GM12878 (cell line): ENCODE measurements at regions not wholly inside any gene's neighbourhood (a gene's known extent, or its start where the extent isn't known, plus 50 kb on each side); places are given as distances from the start of the nearest gene placed in this dataset.

Source experiments
- BACH1 ChIP-seq: fragments of 450-650 bp; IDR thresholded peaks from 2 replicates; pipeline ENCODE4 v1.6.1; 2017; ENCODE audit warnings: mild to moderate bottlenecking, borderline replicate concordance
- CEBPB ChIP-seq, 2 experiments: fragments of 150-350 bp in 1 of 2; IDR thresholded peaks; 2 replicates each; pipeline ENCODE4 v1.6.1; 2012 to 2014; ENCODE audit warnings: low read depth in 2 of 2, low read length in 2 of 2, borderline replicate concordance in 1 of 2, inconsistent platforms in 1 of 2
- CHD2 ChIP-seq: IDR thresholded peaks from 2 replicates; pipeline ENCODE4 v1.6.1; 2011; ENCODE audit warnings: low read depth, low read length, improper control_type of control experiment, borderline replicate concordance
- CTCF ChIP-seq, 3 experiments: IDR thresholded peaks in 2 of 3; conservative IDR thresholded peaks in 1 of 3; 2 replicates each; pipeline ENCODE4 v1.5.1; 2011; ENCODE audit warnings: low read depth in 3 of 3, low read length in 3 of 3, mild to moderate bottlenecking in 3 of 3, control low read depth in 2 of 3, moderate library complexity in 2 of 3, inconsistent platforms in 1 of 3, mixed read lengths in 1 of 3; ENCODE audit not compliant: control insufficient read depth in 2 of 3, insufficient read depth in 1 of 3; ENCODE audit errors: extremely low read depth in 1 of 3
- EZH2 ChIP-seq: IDR thresholded peaks from 2 replicates; pipeline ENCODE4 v1.6.1; 2012; ENCODE audit warnings: low read depth, mild to moderate bottlenecking, control low read depth, inconsistent platforms, low read length, borderline replicate concordance; ENCODE audit not compliant: control insufficient read depth
- IKZF1 ChIP-seq: fragments of 450-650 bp; conservative IDR thresholded peaks from 2 replicates; pipeline ENCODE4 v1.6.1; 2017; ENCODE audit warnings: antibody characterized with exemption, mild to moderate bottlenecking
- MXI1 ChIP-seq: fragments of 150-350 bp; IDR thresholded peaks from 2 replicates; pipeline ENCODE4 v1.6.1; 2011; ENCODE audit warnings: low read depth, mild to moderate bottlenecking, inconsistent platforms, low read length, improper control_type of control experiment
- POLR2A ChIP-seq: IDR thresholded peaks from 2 replicates; pipeline ENCODE4 v1.6.1; 2011; ENCODE audit warnings: low read depth, mild to moderate bottlenecking, low read length
- POLR2AphosphoS5 ChIP-seq: IDR thresholded peaks from 2 replicates; pipeline ENCODE4 v1.6.1; 2011; ENCODE audit warnings: mild to moderate bottlenecking, low read length, inconsistent platforms
- RAD21 ChIP-seq: IDR thresholded peaks from 2 replicates; pipeline ENCODE4 v1.6.1; 2011; ENCODE audit warnings: mild to moderate bottlenecking, low read depth, low read length, moderate library complexity; ENCODE audit not compliant: insufficient read depth
- RFX5 ChIP-seq: IDR thresholded peaks from 2 replicates; pipeline ENCODE4 v1.6.1; 2011; ENCODE audit warnings: low read depth, low read length, improper control_type of control experiment
- SMARCA5 ChIP-seq: fragments of 450-650 bp; IDR thresholded peaks from 2 replicates; pipeline ENCODE4 v1.6.1; 2017; ENCODE audit warnings: mild to moderate bottlenecking
- TARDBP ChIP-seq: IDR thresholded peaks from 2 replicates; pipeline ENCODE4 v1.6.1; 2016; ENCODE audit warnings: borderline replicate concordance
- TBL1XR1 ChIP-seq: IDR thresholded peaks from 2 replicates; pipeline ENCODE4 v1.6.1; 2012; ENCODE audit warnings: low read depth, low read length, improper control_type of control experiment

GRCh38 chr22:25405841-25406509 is 158.5 kb upstream of the GRK3 start:
- no peak for TF ChIP-seq POLR2A
- no peak for TF ChIP-seq CHD2
- TF ChIP-seq CEBPB (IDR thresholded peaks at IDR 0.05; ENCODE audit: borderline replicate concordance in 1 of 2, low read depth in 2 of 2, low read length in 2 of 2), result no peak
- TF ChIP-seq IKZF1, result no peak
- no peak for TF ChIP-seq RFX5
- no peak for TF ChIP-seq EZH2
- TF ChIP-seq BACH1, result no peak
- no peak for TF ChIP-seq SMARCA5
- no peak for TF ChIP-seq TARDBP
- TF ChIP-seq CTCF (IDR thresholded peaks at IDR 0.05 in 2 of 3, conservative IDR thresholded peaks at IDR 0.05 in 1 of 3; ENCODE audit: control insufficient read depth in 2 of 3, extremely low read depth in 1 of 3, insufficient read depth in 1 of 3, low read depth in 3 of 3, low read length in 3 of 3), result no peak
- no peak for TF ChIP-seq MXI1
- TF ChIP-seq TBL1XR1, result no peak
- no peak for TF ChIP-seq RAD21
- TF ChIP-seq POLR2AphosphoS5, result no peak
